LoVo (cell line): ENCODE measurements at regions not wholly inside any gene's neighbourhood (a gene's known extent, or its start where the extent isn't known, plus 50 kb on each side); places are given as distances from the start of the nearest gene placed in this dataset.
"Not testable (repeated sequence)": the region's sequence is repeated elsewhere in the genome, so short reads cannot be mapped to it uniquely, and the experiment has no call there.

Experiments used
- DNase-seq: peaks from one replicate; pipeline ENCODE4 v3.0.0-alpha.2; 2016; ENCODE audit warnings: low spot score

GRCh38 chr20:20795119-20795518 is 82.7 kb upstream of the RALGAPA2 start:
- DNase-seq = no peak

- no peak for DNase-seq
These were observed 81.1 kb upstream of the RALGAPA2 start for GRCh38 chr20:20793591-20793990.

- no peak for DNase-seq
These were observed 79.5 kb upstream of the RALGAPA2 start for GRCh38 chr20:20791664-20792568.

DNA sequence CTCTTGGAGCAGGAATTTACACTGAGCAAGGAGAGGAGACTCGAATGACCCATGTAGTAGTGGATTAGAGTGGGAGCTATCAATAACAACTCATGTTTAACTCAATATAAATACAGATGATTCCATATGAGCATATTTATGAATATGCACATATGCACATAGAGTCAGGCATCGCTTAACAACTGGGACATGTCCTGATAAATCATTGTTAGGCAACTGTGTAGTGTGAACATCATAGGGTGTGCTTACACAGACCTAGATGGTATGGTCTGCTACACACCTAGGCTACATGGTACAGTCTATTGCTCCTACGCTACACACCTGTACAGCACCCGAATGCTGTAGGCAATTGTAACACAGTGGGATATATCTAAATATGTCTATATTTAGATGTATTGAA is 75.9 kb upstream of the RALGAPA2 start:
- DNase-seq = no peak

DNA sequence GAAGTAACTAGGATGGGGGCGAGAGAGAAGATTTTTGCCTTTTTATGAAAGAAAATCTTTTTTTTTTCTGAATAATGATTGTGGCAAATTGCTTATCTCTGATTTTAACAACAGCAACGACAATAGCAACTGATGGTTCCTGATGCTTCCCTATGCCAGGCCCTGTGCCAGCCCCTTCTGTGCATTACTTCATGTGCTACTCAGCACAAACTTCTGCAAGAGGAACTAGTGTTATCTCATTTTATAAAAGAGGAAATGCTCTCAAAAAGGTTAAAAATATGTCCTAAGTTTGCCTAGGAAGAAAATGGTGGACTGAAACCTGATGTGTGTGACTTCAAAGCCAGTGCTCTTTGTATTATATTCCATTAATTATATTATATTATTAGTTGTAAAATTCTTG is 74.0 kb upstream of the RALGAPA2 start:
- no peak for DNase-seq

DNA sequence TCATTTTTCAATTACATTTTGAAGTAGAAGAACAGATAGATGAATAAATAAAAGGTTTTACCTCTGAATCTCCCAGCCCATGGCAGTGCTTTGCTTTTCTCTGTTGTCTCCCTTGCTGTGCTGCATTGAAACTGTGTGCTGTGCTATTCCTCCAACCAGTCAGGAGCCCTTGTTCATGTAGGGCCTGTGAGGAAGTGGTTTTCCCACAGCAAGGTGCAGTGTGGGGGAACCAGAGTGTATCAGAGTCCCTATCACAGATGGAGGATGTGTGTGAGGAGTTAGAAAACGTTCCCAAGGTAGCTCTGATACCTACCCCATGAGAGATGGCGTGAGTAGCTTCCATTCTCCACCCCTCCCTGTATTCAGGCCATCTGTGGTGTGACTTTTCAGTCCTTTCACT is 72.8 kb upstream of the RALGAPA2 start:
- no peak for DNase-seq

DNA sequence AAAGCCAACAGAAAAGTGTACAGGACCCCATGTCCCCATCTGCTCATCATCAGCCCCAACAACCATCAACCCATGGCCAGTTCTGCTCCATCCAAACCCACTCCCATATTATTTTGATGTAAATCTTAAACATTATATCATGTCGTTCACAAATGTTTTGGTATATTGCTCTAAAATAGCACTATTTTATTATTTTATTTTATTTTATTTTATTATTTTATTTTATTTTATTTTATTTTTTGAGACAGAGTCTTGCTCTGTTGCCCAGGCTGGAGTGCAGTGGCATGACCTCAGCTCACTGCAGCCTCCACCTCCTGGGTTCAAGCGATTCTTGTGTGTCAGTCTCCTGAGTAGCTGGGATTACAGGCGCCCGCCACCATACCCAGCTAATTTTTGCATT is 72.0 kb upstream of the RALGAPA2 start:
- DNase-seq = not testable (repeated sequence)

DNA sequence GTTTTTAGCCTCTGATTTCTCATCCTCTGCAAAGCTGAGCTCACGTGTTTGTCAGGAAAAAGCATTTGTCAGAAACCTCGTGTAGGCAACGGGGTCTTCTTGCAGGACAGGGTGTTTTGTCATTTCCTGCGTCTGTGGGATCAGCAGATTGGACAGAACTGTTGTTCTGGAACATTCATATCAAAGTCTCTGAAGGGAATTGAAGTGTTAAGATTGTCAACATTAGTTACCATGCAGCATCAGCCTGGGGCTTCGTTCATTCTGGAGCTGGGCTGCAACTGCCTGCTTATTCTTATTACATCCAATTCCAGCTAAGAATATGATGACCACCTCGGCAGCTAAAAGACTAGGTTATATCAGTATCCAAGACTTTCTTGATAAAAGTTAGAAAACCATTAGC is 71.0 kb upstream of the RALGAPA2 start:
- DNase-seq = no peak

DNA sequence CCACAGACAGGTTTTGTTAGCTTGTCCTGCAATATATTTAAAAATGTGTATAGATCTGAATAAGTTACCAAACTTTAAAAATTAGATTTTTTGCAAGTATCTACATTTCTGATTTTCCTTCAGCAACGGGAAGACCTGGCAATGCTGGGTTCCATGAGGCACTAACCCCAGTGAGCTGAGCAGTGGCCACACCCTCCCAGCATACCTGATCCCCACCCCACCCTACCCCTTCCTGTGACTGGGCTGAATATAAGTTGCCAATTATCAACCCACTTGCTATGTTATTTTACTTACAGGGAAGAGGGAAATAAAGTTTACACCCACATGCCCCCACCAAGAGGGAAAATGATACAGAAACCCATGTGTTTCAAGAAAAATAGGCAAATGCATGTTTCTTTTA is 70.3 kb upstream of the RALGAPA2 start:
- DNase-seq = peak; percentile 36

GRCh38 chr20:20782231-20782630 is 69.8 kb upstream of the RALGAPA2 start:
- no peak for DNase-seq

DNA sequence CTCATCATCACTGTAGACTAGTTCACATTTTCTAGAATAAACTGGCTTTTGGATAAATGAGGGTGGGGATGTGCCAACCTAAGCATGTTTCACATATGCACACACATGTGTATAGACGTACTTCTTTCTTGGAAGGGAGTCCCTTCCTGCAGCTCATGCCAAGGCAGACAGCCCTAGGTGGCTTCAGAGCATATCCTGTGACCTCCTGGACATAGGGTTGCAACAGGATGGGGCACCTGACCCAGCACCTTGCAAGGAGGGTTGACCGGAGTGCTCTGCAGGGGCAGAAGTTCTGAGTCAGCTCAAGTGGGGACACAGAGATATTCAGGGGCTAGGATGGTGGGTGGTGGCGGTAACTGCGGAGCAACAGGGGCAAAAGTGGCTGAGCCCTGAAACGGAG is 68.6 kb upstream of the RALGAPA2 start:
- DNase-seq = no peak

- peak; percentile 78 for DNase-seq
These were observed 67.8 kb upstream of the RALGAPA2 start for GRCh38 chr20:20780127-20780824.

DNA sequence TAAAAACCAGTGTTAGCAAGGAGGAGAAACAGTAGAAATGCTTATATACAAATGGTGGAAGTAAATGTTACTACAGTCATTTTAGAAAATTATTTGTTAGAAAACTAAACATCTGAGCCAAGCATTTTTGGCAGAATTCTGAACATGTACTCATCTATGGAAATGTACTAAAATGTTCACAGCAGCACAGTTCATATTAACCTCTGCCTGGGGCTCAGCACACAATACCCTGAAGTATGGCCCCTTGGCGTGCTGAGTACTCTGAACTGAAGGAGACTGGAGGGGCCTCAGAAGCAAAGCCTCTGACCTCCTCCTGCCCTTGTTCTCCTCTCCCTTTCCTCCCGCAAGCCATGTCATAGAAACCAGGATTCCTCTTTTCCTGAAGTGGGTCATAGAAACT is 66.2 kb upstream of the RALGAPA2 start:
- DNase-seq = no peak

- no peak for DNase-seq
These were observed 60.1 kb upstream of the RALGAPA2 start for GRCh38 chr20:20772497-20773085.

GRCh38 chr20:20768202-20768815 is 55.9 kb upstream of the RALGAPA2 start:
- DNase-seq = no peak

- DNase-seq = no peak
These were observed 53.4 kb upstream of the RALGAPA2 start for GRCh38 chr20:20765696-20766365.

- no peak for DNase-seq
These were observed 51.2 kb upstream of the RALGAPA2 start for GRCh38 chr20:20763650-20764049.
